Stimulated activated CD8-positive, alpha-beta memory T cell treated with anti-CD3 and anti-CD28 coated beads, Interleukin-4, amount 100 ng/mL, for 24 hours (primary cell): ENCODE measurements at regions not wholly inside any gene's neighbourhood (a gene's known extent, or its start where the extent isn't known, plus 50 kb on each side); places are given as distances from the start of the nearest gene placed in this dataset.

Source experiments
- DNase-seq: peaks from one replicate; pipeline ENCODE4 v3.0.0-alpha.2; 2020; ENCODE audit warnings: low read depth

DNA sequence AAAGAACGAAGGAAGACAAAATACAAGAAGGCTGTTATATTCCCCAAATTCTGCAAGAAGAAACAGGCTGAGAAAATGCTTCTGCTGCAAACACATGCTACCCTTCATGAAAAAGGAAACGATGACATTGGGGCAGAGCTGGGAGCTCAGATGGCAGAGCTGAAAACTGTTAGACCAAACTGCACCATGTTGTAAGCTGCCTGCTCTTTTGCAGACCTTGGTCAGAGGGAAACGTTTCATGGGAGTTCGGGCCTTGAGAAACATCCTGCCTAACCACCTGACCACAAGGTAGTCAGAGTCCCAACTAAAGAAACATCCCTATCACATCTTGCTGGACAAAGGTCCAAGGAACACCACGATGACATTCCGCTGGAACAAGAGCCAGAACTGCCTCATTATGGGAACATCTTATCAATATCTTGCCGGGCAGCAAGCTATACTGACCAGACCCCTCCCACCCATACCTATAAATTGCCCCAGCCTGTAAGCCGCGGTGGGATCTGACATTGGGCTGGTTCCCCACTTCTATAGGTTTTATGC is 110.7 kb upstream of the CTSC start:
- DNase-seq = no peak

DNA sequence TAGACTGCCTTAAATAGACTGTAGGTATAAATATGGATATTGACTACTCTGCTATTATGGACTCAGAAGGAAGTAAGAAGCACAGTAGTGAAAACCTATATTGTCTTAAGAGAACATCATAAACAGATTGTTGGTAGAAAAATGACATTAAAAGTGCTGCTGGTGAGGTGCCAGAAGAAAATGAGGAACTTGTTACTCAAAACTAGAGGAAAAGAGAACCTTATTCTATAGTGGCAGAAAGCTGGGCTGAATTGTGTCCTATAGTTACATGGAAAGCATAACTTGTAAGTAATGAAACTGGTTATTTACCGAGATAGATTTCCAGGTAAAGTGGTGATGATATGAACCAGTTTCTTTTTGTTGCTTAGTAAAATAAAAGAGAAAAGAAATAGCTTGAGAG is 109.7 kb upstream of the CTSC start:
- no peak for DNase-seq

DNA sequence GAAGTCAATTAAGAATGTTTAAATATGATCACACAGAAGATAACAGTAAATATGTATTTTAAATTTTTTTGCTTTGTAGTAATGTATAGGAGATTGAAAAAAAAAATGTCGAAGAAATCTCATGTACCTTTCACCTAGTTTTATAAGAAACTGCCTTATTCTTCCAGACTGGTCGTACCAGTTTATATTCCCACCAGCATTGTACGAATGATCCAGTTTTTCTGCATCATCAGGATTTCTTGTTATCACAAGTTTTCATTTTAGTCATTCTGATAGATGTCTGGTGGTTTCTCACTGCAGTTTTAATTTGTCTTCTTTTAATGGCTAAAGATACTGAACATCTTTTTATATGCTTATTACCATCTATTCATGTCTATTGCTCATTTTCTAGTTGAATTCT is 101.8 kb upstream of the CTSC start:
- DNase-seq = no peak

DNA sequence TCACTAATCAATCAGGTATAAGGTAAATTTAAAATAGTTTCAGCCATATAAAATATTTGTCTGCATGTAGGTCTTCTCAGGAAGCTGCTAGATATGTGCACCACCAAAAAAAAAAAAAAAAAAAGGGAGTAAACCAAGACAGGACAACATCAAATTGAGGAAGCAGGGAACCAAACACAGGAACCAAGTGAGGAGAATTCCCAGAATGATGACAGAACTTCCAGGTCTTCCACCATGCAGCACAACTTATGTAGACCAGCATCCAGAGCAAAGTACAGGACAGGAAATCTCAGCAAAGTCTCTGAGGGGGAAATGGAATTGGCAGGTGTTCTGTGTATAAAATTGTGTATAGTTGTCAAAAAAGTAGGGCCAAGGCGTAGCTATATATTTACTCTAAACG is 101.2 kb upstream of the CTSC start:
- no peak for DNase-seq

DNA sequence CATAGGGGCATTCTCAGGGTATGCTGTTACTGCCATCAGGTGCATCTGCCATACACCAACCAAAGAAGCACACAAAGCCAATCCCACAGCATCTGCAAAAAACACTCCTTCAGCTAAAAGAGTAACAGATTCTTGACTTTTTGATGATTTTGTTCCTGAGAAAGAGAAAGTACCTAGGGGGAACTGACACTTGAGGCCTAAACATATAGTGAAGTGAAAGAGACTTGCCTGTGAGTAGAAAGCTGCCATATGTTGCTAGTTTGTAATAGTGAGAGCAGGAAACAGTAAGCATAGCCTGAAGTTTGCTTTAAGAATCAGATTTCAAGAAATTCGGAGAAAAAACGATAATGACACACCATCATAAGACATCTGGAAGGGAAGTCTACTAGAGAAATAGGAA is 97.9 kb upstream of the CTSC start:
- no peak for DNase-seq

DNA sequence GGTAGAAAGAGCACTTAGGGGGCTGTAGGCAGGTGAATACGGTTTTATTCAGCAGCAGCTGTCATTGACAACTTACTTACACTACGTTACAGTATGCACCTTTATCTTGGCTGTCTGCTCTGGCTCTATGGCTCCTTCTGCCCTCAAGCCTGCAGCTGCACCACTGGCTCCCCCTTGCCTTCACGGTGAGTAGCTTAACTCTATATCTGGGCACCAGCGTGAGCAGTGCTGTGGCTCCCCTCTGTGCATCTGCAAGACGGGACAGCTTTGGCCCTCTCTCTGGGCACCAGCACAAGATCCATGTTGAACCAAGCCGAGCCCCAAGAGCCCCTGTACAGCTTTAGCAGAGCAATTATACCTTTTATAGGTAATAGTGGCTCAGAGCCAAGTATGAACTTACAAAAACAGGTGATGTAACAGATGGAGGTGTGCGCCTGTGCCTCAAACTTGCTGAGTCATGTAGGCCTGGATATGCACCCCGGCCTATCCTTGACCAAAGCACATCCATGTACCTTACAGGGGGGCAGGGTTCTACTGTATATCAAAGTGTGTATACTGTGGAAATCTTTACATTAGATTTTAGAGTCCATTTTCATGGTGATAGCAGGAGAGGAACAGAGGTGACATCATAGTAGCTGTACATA is 96.9 kb upstream of the CTSC start:
- no peak for DNase-seq

DNA sequence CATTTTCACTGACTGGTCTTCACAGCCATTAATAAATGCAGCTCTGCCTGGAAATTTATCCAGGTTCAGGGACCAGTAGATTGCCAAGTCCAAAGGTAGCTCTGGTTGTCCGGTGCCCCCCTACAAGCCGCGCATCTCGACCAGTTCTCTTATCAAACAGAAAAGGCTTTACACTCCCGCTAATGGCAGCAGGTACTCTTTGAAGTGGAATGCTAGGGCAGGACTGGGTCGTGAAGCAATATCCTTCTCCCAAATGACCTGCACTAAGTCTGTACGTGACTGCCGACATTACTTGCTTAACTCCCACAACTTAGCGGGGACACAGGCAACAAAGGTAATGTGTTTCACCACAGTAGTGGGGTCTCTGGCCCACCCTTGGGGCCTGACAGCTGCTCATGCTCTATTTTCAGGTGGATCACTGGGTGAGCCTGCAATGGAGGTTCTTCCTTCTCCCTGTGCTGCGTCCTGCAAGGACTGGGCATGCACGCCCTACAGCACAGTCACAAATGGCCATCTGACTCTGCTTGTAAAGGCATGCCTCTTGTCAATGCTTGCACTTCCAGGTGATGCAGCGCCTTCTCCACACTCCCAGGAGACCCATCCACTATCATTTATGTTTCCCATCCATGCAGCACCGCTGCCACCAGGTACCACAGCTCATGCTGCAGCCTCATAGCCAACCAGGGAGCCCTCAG is 96.1 kb upstream of the CTSC start:
- DNase-seq = no peak

DNA sequence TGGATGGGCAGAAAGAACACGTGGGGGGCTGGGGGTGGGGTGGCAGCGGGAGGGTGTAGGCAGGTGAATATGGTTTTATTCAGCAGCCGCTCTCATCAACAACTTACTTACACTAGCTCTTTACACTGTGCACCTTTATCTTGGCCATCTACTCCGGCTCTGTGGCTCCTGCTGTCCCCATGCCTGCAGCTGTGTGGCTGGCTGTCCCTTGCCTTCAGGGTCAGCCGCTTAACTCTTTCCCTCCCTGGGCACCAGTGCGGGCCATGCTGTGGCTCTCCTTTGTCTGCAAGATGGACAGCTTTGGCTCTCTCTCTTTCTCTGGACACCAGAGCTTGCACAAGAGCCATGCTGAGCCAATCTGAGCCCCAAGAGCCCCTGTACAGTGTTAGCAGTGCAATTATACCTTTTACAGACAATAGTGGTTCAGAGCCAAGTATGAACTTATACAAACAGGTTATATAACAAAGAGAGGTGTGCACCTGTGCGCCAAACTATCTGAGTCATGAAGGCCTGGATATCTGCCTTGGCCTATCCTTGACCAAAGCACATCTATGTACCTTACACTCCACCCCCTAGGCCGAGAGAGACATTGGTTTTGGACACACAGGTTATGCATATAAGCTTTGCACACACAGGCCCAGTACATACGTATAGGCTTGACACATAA is 94.3 kb upstream of the CTSC start:
- no peak for DNase-seq

DNA sequence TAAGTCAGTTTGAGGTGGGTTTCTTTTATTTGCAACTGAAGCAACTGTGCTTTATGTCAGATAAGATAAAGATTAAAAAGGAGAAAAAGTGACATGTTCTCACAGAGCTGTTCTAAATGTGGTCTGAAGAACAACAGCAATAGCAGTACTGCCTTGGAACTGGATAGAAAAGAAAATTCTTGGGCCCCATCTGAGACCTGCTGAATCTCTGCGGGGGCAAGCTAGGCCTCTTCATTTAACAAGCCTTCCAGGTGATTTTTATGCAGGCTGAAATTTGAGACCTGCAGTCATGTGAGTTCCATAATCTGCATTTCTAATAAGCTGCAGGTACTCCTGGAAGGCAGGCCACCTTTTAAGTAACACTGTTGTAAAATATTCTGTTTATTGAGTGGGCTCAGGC is 91.4 kb upstream of the CTSC start:
- DNase-seq = no peak

DNA sequence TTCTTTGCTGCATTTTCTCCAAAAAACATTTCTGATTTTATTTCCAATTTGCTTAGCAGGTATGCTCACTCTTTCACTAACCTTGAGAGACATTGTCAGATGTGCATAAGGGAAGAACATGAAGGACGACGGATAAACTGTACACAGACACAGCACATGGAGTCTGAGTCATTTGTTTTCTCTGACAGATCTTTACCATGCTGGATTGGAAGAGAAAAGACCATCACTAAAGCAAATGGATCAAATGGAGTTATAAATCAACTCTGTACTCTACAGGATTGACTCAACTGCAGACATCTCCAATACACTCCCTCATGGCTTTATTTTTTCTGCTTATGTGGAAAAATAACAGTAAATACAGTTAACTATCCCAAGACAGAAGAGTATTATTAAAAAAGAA is 90.2 kb upstream of the CTSC start:
- DNase-seq = no peak

DNA sequence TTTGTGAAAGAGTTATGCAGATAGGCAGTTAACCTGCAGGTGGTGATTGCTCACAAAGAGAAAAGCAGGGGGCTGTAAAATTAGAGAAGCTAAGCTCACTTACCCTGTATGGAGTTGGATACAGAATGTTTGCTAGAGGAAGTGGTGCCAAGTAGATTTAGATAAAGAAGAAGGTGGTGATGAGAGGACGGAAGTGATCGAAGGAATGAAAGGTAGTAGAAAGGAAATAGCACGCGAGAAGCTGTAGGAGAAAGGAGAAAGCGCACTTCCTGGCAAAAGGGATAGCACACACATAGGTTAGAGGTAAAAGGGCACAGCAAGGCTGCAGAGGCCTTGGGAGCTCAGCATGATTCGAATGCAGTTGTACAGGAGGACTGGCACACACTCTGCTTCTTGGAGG is 87.3 kb upstream of the CTSC start:
- no peak for DNase-seq

DNA sequence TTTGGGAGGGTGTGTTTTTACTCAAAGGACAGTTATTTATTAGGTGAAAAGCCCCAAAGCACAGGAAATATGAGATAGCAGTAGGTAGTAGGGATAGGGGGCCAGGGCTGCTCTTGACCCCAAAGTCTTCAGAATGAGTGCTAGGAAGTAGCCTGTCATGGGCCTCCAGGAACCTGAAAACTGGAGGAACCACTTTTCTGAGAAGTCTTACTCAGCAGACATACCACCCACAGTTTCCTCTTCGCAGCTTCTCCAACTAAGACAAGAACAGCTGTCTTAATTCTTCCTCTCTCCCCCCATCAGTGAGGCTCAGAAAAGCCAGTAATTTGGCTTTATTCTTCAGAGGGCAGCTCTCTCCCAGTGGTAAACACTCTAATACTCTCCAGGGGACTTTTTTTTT is 84.0 kb upstream of the CTSC start:
- peak; percentile 30 for DNase-seq

DNA sequence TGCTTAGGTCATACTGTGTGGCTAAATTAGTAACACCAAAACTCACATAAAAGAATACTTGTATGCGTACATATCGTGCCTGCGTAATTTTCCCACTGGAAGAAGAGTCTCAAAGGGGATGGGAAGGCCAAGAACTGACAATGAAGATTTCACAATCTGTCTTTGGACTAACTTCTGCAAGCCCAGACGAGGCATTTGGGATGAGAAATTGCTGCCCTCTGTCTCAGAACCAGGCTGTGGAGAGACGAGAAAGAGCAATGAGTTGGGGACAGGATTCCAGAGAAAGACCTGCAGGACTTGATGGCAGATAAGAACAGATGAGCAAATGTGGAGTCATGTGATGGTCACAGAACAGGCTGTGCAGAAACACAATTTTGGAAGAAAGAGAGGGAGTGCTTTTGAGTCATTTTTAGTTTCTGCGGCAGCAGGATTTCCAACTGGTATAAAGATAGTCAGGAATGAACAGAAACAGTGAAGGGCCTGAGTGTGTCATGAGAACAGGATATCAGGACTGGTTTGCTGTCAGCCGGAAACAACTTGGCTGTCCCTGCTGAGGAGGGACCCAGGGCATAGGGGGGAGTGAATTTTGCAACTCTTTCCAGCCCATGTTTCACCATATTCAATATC is 82.7 kb upstream of the CTSC start:
- DNase-seq = no peak

DNA sequence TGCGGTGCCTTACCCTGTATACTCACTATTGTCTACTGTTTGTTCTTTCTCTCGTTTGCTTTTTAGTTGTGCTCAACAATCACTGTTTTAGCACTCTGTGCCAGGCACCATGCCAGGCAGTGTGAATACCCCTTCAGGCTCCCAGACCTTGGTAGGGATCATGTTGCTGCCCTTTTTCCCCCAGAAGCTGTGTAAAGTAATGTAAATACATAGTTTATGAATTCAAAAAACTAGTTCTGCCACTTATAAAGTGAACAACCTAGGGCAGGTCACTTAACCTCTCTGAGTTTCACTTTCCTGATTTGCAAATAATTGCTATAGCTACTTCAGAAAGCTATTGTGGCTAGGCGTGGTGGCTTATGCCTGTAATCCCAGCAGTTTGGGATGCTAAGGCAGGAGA is 81.0 kb upstream of the CTSC start:
- no peak for DNase-seq

DNA sequence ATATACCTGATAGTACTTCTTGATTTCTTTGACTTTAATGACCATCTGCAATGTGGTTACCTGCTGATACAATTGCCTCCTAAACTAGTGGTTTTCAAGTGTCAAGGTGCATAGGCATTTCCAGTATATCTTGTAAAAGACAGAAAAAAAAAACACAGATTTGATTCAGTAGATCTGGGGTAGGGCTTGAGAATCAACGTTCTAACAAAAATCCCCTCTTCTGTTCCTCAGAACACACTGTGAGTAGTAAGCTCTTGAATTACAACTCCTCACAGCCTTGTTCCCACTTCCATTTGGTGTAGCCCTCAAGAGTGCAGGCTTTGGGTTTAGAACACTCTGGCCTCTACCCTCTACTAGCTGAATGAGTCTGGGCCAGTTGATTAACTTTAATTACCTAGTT is 78.0 kb upstream of the CTSC start:
- DNase-seq = no peak

DNA sequence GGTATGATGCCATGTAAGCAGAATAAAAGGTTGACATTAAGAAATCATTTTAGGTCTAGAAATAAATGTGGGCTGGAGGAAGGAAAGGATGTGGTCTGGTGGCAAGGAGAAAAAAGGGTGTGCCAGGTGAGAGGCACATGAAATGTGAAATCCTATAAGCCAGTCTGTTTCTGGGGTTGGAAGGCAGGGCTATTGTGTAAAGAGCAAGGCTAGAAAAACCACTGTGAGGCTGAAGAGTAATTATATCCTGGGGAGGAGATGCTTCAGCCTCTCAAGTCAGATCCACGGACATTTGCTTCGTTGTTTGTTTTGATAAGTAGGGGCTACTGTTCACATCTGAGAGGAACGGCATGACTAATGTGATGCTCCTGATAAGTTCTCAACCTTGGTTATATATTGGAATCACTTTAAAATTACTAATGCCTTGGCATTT is 77.5 kb upstream of the CTSC start:
- DNase-seq = no peak

DNA sequence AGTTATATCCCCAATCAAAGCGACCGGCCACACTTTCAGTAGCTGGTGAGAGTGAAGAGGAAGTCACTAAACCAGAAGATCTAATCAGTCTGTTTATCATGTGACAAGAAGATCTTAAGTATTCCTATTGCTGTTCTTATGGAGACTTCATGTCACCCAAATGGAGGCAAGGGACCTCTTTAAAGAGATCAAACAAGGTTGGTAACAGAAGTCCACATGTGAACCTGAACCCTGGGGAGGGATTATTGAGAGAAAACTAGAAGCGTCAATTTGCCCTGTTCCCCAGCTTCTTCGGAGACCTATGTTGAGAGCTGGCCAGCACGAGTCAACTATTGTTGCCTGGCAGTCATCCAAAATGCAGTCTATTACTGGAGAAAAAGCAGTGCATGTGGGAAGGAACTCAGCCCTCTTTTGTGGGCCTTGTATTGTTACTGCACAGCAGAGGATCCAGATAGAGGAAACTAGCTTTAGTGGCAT is 76.9 kb upstream of the CTSC start:
- DNase-seq = no peak

DNA sequence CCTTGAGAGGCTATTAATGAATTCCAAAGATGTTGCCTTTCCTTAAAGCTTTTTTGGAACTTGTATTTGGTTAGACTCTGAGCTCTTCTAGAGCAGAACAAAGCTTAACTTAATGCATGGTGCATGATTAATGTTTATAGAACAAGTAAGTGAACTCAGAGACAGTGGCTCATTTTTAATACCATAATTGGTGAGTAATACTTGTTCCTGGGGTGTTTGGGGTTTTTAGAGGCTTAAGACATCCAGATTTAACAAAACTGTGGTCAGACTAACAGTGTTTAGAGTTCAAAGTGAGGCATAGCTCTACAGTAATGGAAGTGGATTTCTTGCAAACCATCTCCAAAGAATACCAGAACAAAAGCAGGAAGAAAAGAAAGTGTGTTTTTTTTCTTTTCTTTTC is 73.7 kb upstream of the CTSC start:
- no peak for DNase-seq

DNA sequence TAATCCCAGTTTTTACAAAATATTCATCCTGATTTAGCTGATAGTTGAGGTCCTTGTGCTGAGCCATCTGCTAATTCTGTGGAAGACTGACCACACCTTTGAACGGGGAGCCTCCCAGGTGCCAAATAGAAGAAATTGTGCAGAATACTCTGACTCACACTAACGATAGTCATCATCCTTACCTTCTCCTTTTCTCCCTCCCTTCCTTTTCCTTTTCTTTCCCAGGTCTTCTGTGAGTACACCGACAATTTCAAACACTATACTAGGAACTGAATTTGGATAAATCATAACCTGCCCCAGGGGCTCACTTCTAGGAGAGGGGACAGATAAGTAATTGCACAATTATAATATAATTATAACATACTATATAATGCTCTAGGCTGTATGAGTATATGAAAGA is 73.1 kb upstream of the CTSC start:
- DNase-seq = no peak

DNA sequence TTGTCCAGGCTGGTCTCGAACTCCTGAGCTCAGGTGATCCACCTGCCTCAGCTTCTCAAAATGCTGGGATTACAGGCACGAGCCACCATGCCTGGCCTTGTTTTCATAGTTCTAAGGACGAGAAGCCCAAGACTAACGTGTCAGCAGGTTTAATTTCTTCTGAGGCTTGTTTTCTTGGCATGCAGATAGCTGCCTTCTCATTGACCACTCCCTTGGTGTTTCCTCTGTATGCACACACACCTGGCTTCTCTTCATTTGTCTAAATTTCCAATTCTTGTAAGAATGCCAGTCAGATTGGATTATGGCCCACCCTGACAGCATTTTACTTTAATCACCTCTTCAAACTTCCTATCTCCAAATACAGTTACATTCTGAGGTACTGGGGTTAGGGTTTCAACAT is 72.5 kb upstream of the CTSC start:
- DNase-seq = no peak

DNA sequence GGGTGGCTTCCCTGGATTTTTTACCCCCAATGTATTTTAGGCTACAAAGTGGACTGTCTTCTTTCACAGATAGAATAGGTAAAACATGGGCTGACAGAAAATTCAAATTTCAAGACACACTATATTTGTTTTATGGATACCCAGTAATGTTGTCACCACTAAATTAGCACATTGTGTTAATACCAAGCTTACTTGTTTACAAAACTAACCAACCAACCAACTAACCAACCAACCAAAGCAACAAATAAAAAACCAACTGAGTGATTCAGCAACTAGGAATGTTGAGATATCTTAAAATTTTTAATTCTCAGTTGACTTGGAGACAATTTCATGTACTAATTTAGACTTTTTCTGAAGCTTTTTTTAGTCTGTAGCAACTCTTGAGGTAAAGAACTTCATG is 69.3 kb upstream of the CTSC start:
- no peak for DNase-seq

DNA sequence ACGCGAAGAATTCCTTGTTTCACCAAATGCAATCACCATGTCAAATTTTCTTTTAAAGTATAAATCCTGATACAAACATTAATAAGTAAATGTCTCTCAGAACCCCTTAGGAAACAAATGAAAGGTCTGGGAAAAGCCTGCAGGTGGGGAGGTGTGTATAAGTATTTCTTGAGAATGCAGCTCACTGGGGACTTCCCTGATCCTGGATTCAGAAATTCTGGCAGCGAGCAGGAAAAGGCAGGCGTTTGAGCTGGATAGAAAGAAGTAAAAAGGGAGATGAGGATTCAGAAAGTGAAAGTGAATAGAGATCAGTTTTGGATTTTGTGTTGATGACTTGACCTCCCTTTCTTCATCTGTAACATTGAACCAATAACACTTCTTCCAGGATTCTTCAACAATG is 68.3 kb upstream of the CTSC start:
- DNase-seq = no peak
